ENCODE measurements at regions not wholly inside any gene's neighbourhood (a gene's known extent, or its start where the extent isn't known, plus 50 kb on each side); places are given as distances from the start of the nearest gene placed in this dataset.

GRCh38 chr3:66747261-66747660, 246.4 kb upstream of the LRIG1 start:
- TF ChIP-seq EZH2 (IDR thresholded peaks at IDR 0.05; ENCODE audit: low read depth, low read length, severe bottlenecking) (no peak), YY1 (IDR thresholded peaks at IDR 0.05; ENCODE audit: low read depth, low read length) (no peak), POLR2AphosphoS5 (IDR thresholded peaks at IDR 0.05; ENCODE audit: low read depth, low read length) (no peak), MAX (IDR thresholded peaks at IDR 0.05) (no peak), SIRT6 (IDR thresholded peaks at IDR 0.05; ENCODE audit: low read length) (no peak), SIN3A (conservative IDR thresholded peaks at IDR 0.05 in 1 of 2, IDR thresholded peaks at IDR 0.05 in 1 of 2; ENCODE audit: low read depth in 1 of 2, low read length in 2 of 2) (no peak)

Data from H1 (cell line).